SK-N-SH (cell line): ENCODE measurements at regions not wholly inside any gene's neighbourhood (a gene's known extent, or its start where the extent isn't known, plus 50 kb on each side); places are given as distances from the start of the nearest gene placed in this dataset.

Experiments
- CTCF ChIA-PET: fragments of 300-600, 350-600 bp; formaldehyde crosslinking; extraction: SDS; loops from one replicate; lab custom pipeline; 2021; lab: Yijun Ruan, JAX
- POLR2A ChIA-PET: fragments of 350-600 bp; sonication (Branson Sonifier 250); formaldehyde crosslinking; extraction: SDS; loops from one replicate; lab custom pipeline; 2020; ENCODE audit warnings: antibody characterized with exemption, inconsistent platforms; lab: Yijun Ruan, JAX
- DNase-seq: peaks from one replicate; pipeline ENCODE4 v3.0.0; 2012
- H2AFZ ChIP-seq: fragments of 200-600 bp; sonication (generic); 2 replicates; pipeline ENCODE4 v1.8.1; 2016; ENCODE audit warnings: antibody characterized with exemption, mild to moderate bottlenecking, low read depth
- H3F3A ChIP-seq: fragments of 200-600 bp; sonication (generic); replicated peaks from 2 replicates; pipeline ENCODE3; 2016; ENCODE audit warnings: antibody characterized with exemption, mild to moderate bottlenecking; ENCODE audit not compliant: insufficient read depth
- H3K27ac ChIP-seq, 2 experiments: fragments of 200-500 bp in 1 of 2; fragments of 200-600 bp in 1 of 2; sonication (Bioruptor generic) in 1 of 2; sonication (generic), shearing (Covaris generic) in 1 of 2; 2 replicates each; pipeline versions ENCODE4 v1.5.1 to v1.6.1; 2014 to 2016; ENCODE audit warnings: low read depth in 2 of 2, inconsistent platforms in 1 of 2, low read length in 1 of 2, mild to moderate bottlenecking in 1 of 2, mixed read lengths in 1 of 2
- H3K27me3 ChIP-seq: fragments of 200-600 bp; sonication (generic), shearing (Covaris generic); 2 replicates; pipeline ENCODE4 v1.6.1; 2016; ENCODE audit warnings: mixed run types; ENCODE audit not compliant: insufficient read depth
- H3K36me3 ChIP-seq, 2 experiments: fragments of 200-500 bp in 1 of 2; fragments of 200-600 bp in 1 of 2; sonication (Bioruptor generic) in 1 of 2; sonication (generic) in 1 of 2; replicated peaks in 1 of 2; 2 replicates each; pipeline versions ENCODE3 to v1.5.1; 2014 to 2016; ENCODE audit warnings: low read length in 1 of 2, mild to moderate bottlenecking in 1 of 2; ENCODE audit not compliant: insufficient read depth in 2 of 2, control insufficient read depth in 1 of 2
- H3K4me1 ChIP-seq, 2 experiments: fragments of 200-500 bp in 1 of 2; fragments of 200-600 bp in 1 of 2; sonication (Bioruptor generic) in 1 of 2; sonication (generic), shearing (Covaris generic) in 1 of 2; 2 replicates each; pipeline versions ENCODE4 v1.5.1 to v1.6.1; 2014 to 2016; ENCODE audit warnings: low read depth in 1 of 2, low read length in 1 of 2, mixed run types in 1 of 2; ENCODE audit not compliant: insufficient read depth in 2 of 2, control insufficient read depth in 1 of 2
- H3K4me2 ChIP-seq: fragments of 200-600 bp; sonication (generic), shearing (Covaris generic); 2 replicates; pipeline ENCODE4 v1.6.1; 2017; ENCODE audit warnings: mixed run types
- H3K4me3 ChIP-seq, 2 experiments: fragments of 200-500 bp in 1 of 2; fragments of 200-600 bp in 1 of 2; sonication (Bioruptor generic) in 1 of 2; sonication (generic), shearing (Covaris generic) in 1 of 2; 2 replicates each; pipeline versions ENCODE4 v1.5.1 to v1.8.1; 2014 to 2016; ENCODE audit warnings: low read depth in 2 of 2, inconsistent platforms in 1 of 2, low read length in 1 of 2, mild to moderate bottlenecking in 1 of 2, mixed read lengths in 1 of 2, moderate library complexity in 1 of 2
- H3K79me2 ChIP-seq: fragments of 200-600 bp; sonication (generic); 2 replicates; pipeline ENCODE4 v1.8.1; 2017; ENCODE audit warnings: mild to moderate bottlenecking; ENCODE audit not compliant: insufficient read depth
- H3K9ac ChIP-seq: fragments of 200-600 bp; sonication (generic); 2 replicates; pipeline ENCODE4 v1.6.1; 2017; ENCODE audit warnings: mixed run types
- H3K9me2 ChIP-seq: fragments of 200-600 bp; sonication (generic); 2 replicates; pipeline ENCODE4 v1.6.1; 2017; ENCODE audit warnings: mixed run types
- H3K9me3 ChIP-seq: fragments of 200-600 bp; sonication (generic); 2 replicates; pipeline ENCODE4 v1.6.1; 2017; ENCODE audit warnings: mixed run types, mild to moderate bottlenecking, moderate library complexity
- H4K20me1 ChIP-seq: fragments of 200-600 bp; sonication (generic); 2 replicates; pipeline ENCODE4 v1.6.1; 2017; ENCODE audit warnings: mild to moderate bottlenecking, mixed run types; ENCODE audit not compliant: insufficient read depth
- ELF1 ChIP-seq: IDR thresholded peaks from 2 replicates; pipeline ENCODE4 v1.4.0; 2012
- FOXJ3 ChIP-seq: sonication (generic); formaldehyde crosslinking; IDR thresholded peaks from 2 replicates; pipeline ENCODE4 v1.5.1; 2020; ENCODE audit warnings: mild to moderate bottlenecking, missing genetic modification reagents
- FOXM1 ChIP-seq: IDR thresholded peaks from 2 replicates; pipeline ENCODE4 v1.4.0; 2012; ENCODE audit warnings: low read depth, mild to moderate bottlenecking
- GABPA ChIP-seq: IDR thresholded peaks from 2 replicates; pipeline ENCODE4 v1.4.0; 2012; ENCODE audit warnings: low read depth, mild to moderate bottlenecking
- JUND ChIP-seq: IDR thresholded peaks from 2 replicates; pipeline ENCODE4 v1.4.0; 2012
- MEF2A ChIP-seq: IDR thresholded peaks from 2 replicates; pipeline ENCODE4 v1.4.0; 2012; ENCODE audit warnings: low read depth, borderline replicate concordance
- MXI1 ChIP-seq: IDR thresholded peaks from 2 replicates; pipeline ENCODE4 v1.6.1; 2012; ENCODE audit warnings: mild to moderate bottlenecking, low read depth, low read length, improper control_type of control experiment
- NRF1 ChIP-seq: IDR thresholded peaks from 2 replicates; pipeline ENCODE4 v1.6.1; 2012; ENCODE audit warnings: low read depth, mild to moderate bottlenecking, low read length
- POLR2AphosphoS5 ChIP-seq: IDR thresholded peaks from 2 replicates; pipeline ENCODE4 v1.6.1; 2012; ENCODE audit warnings: low read depth, low read length
- RAD21 ChIP-seq: IDR thresholded peaks from 2 replicates; pipeline ENCODE4 v1.6.1; 2012; ENCODE audit warnings: mild to moderate bottlenecking, low read length
- RCOR1 ChIP-seq: fragments of 150-350 bp; IDR thresholded peaks from 2 replicates; pipeline ENCODE4 v1.6.1; 2017; ENCODE audit warnings: antibody characterized with exemption, low read length
- RFX5 ChIP-seq: IDR thresholded peaks from 2 replicates; pipeline ENCODE4 v1.6.1; 2012; ENCODE audit warnings: mild to moderate bottlenecking, improper control_type of control experiment, low read length
- RXRA ChIP-seq: IDR thresholded peaks from 2 replicates; pipeline ENCODE4 v1.4.0; 2012; ENCODE audit warnings: low read depth, mild to moderate bottlenecking, borderline replicate concordance
- SMC3 ChIP-seq: IDR thresholded peaks from 2 replicates; pipeline ENCODE4 v1.6.1; 2012; ENCODE audit warnings: low read depth, low read length, improper control_type of control experiment
- TAF1 ChIP-seq: IDR thresholded peaks from 2 replicates; pipeline ENCODE4 v1.6.1; 2012; ENCODE audit warnings: low read depth, mild to moderate bottlenecking, low read length, moderate library complexity, borderline replicate concordance
- YY1 ChIP-seq: IDR thresholded peaks from 2 replicates; pipeline ENCODE4 v1.4.0; 2012; ENCODE audit warnings: low read depth, mild to moderate bottlenecking
- whole genome bisulfite sequencing: methylation state at CpG from one replicate; pipeline ENCODE4 v1.1.6; 2017; ENCODE audit warnings: low lambda C conversion rate; 5-methylcytosine and 5-hydroxymethylcytosine counted together
- TF ChIP-seq, protein P1 (sequence below): fragments of 200-600 bp; sonication (generic); IDR thresholded peaks from 2 replicates; pipeline ENCODE4 v1.6.1; 2017; ENCODE audit warnings: antibody characterized with exemption, mild to moderate bottlenecking, moderate library complexity
- TF ChIP-seq, protein P2 (sequence below): IDR thresholded peaks from 2 replicates; pipeline ENCODE4 v1.4.0; 2012; ENCODE audit warnings: low read depth
- TF ChIP-seq, protein P3 (sequence below): IDR thresholded peaks from 2 replicates; pipeline ENCODE4 v1.4.0; 2012; ENCODE audit warnings: low read depth, borderline replicate concordance
- TF ChIP-seq, protein P4 (sequence below): fragments of 150-350 bp; IDR thresholded peaks from 2 replicates; pipeline ENCODE4 v1.6.1; 2017; ENCODE audit warnings: antibody characterized with exemption, low read length, low read depth, borderline replicate concordance

DNA sequence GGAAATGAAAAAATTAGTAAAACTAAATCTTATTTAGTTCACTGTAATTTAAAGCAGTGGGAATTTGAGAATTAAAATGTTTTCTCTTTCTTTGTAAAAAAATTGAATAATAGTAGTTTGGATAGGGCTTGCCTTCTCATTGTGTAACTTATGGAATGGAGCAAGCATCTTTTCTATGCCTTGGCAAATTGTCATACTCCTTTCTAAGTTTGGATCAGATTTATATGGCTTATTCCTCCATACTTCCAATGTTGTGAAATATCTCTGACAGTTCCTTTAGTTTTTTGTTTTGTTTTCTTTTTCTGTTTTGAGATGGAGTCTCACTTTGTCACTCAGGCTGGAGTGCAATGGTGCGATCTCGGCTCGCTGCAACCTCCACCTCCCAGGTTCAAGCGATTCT lies 176.4 kb downstream of the SAMD5 start:
- Histone ChIP-seq H3K4me1 (no peaks in the 10 kb centered on the region), H3F3A (no peaks in the 10 kb centered on the region), H4K20me1 (no peaks in the 10 kb centered on the region), H3K27me3 (no peaks in the 10 kb centered on the region), H3K9ac (no peak overlapping the region), H3K27ac (no peak overlapping the region), H3K4me3 (no peak overlapping the region), H2AFZ (no peak overlapping the region), H3K79me2 (no peaks in the 10 kb centered on the region), H3K9me3 (no peaks in the 10 kb centered on the region), H3K4me2 (no peak overlapping the region), H3K9me2 (no peaks in the 10 kb centered on the region), H3K36me3 (no peaks in the 10 kb centered on the region)
- TF ChIP-seq RAD21: no peak
- TF ChIP-seq MXI1: no peak
- CTCF ChIA-PET: no interaction called here
- DNase-seq: no peak
- WGBS: 68% methylated on average over 4 of the region's 4 CpGs
- POLR2A ChIA-PET: no interaction called here

DNA sequence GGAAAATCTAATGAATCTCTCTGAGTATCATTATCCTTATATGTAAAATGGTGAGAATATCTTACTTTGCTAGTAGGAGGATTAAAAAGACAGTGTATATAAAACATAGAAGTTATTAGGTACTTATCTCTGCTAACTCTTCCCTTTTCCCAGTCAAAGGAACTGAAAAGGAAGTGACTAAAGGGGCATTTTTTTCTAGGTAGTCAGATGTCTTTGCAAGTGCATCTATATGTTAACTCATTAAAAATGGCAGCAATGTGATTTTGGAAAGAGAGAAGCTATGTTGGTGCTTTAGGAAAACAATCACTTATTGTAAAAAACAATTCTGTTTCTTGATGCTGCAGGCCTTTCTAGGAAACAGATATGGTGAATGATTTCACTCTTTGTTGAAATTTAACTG lies 180.9 kb downstream of the SAMD5 start:
- DNase-seq: no peak
- H3K9me3 ChIP-seq: no peaks in the 10 kb centered on the region

More for the DNA sequence above, 180.9 kb downstream of the SAMD5 start:
- Histone ChIP-seq H3K9ac (no peak overlapping the region), H2AFZ (no peak overlapping the region), H3K27ac (no peak overlapping the region), H3K79me2 (no peaks in the 10 kb centered on the region), H3K9me2 (no peaks in the 10 kb centered on the region), H4K20me1 (no peaks in the 10 kb centered on the region), H3K36me3 (no peaks in the 10 kb centered on the region), H3K4me1 (no peaks in the 10 kb centered on the region)
- ChIA-PET POLR2A (no interaction called here), CTCF (interaction anchor here (1.0 kb wide), 1 partner anchor 67 kb away, joined by 3 read pairs; no protein-coding TSS in a partner anchor)
- TF ChIP-seq, protein P1, sequence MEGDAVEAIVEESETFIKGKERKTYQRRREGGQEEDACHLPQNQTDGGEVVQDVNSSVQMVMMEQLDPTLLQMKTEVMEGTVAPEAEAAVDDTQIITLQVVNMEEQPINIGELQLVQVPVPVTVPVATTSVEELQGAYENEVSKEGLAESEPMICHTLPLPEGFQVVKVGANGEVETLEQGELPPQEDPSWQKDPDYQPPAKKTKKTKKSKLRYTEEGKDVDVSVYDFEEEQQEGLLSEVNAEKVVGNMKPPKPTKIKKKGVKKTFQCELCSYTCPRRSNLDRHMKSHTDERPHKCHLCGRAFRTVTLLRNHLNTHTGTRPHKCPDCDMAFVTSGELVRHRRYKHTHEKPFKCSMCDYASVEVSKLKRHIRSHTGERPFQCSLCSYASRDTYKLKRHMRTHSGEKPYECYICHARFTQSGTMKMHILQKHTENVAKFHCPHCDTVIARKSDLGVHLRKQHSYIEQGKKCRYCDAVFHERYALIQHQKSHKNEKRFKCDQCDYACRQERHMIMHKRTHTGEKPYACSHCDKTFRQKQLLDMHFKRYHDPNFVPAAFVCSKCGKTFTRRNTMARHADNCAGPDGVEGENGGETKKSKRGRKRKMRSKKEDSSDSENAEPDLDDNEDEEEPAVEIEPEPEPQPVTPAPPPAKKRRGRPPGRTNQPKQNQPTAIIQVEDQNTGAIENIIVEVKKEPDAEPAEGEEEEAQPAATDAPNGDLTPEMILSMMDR: no peak
- TF ChIP-seq JUND: no peak
- TF ChIP-seq FOXM1: no peak
- no peak for TF ChIP-seq POLR2AphosphoS5
- TF ChIP-seq RAD21: no peak
- no peak for TF ChIP-seq TAF1
- TF ChIP-seq MXI1: no peak
- TF ChIP-seq, protein P2, sequence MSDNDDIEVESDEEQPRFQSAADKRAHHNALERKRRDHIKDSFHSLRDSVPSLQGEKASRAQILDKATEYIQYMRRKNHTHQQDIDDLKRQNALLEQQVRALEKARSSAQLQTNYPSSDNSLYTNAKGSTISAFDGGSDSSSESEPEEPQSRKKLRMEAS: no peak
- no peak for TF ChIP-seq SMC3
- no peak for TF ChIP-seq ELF1
- TF ChIP-seq RFX5: no peak
- no peak for TF ChIP-seq FOXJ3 (CRISPR knock-in tag)
- no peak for TF ChIP-seq YY1
- TF ChIP-seq, protein P3, sequence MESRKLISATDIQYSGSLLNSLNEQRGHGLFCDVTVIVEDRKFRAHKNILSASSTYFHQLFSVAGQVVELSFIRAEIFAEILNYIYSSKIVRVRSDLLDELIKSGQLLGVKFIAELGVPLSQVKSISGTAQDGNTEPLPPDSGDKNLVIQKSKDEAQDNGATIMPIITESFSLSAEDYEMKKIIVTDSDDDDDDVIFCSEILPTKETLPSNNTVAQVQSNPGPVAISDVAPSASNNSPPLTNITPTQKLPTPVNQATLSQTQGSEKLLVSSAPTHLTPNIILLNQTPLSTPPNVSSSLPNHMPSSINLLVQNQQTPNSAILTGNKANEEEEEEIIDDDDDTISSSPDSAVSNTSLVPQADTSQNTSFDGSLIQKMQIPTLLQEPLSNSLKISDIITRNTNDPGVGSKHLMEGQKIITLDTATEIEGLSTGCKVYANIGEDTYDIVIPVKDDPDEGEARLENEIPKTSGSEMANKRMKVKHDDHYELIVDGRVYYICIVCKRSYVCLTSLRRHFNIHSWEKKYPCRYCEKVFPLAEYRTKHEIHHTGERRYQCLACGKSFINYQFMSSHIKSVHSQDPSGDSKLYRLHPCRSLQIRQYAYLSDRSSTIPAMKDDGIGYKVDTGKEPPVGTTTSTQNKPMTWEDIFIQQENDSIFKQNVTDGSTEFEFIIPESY: no peak
- no peak for TF ChIP-seq MEF2A
- no peak for TF ChIP-seq NRF1
- TF ChIP-seq, protein P4, sequence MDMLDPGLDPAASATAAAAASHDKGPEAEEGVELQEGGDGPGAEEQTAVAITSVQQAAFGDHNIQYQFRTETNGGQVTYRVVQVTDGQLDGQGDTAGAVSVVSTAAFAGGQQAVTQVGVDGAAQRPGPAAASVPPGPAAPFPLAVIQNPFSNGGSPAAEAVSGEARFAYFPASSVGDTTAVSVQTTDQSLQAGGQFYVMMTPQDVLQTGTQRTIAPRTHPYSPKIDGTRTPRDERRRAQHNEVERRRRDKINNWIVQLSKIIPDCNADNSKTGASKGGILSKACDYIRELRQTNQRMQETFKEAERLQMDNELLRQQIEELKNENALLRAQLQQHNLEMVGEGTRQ: no peak
- no peak for TF ChIP-seq RCOR1
- no peak for TF ChIP-seq GABPA
- TF ChIP-seq RXRA: no peak
- TF ChIP-seq, all 33 proteins: peak for 0
- no peak overlapping the region for H3K4me3 ChIP-seq
- H3K27me3 ChIP-seq: no peaks in the 10 kb centered on the region
- H3F3A ChIP-seq: no peaks in the 10 kb centered on the region
- no peak overlapping the region for H3K4me2 ChIP-seq
